ENCODE measurements at regions not wholly inside any gene's neighbourhood (a gene's known extent, or its start where the extent isn't known, plus 50 kb on each side); places are given as distances from the start of the nearest gene placed in this dataset.

- TF ChIP-seq CTCF (conservative IDR thresholded peaks at IDR 0.05; ENCODE audit: low read length) (no peak), EZH2phosphoT487 (IDR thresholded peaks at IDR 0.05; ENCODE audit: borderline replicate concordance, low read depth, low read length) (no peak)
Measured at GRCh38 chr3:26989037-26989436, 366.5 kb downstream of the LRRC3B start.

Measured in OCI-LY7 (cell line).